ENCODE measurements at regions not wholly inside any gene's neighbourhood (a gene's known extent, or its start where the extent isn't known, plus 50 kb on each side); places are given as distances from the start of the nearest gene placed in this dataset.

GRCh38 chr5:69033690-69034089, 60.1 kb upstream of the SLC30A5 start:
- H3K36me3 ChIP-seq: no peaks in the 10 kb centered on the region
- DNase-seq: no peak
- intact Hi-C loops (cut with DNase I; ENCODE audit: low total_unique reads): no loop called here
- no peak overlapping the region for H3K4me3 ChIP-seq
- no peak for TF ChIP-seq CTCF (IDR thresholded peaks at IDR 0.05)
- no peaks in the 10 kb centered on the region for H3K9me3 ChIP-seq
- no peaks in the 10 kb centered on the region for H3K27me3 ChIP-seq
- H3K27ac ChIP-seq: no peak overlapping the region
- no peaks in the 10 kb centered on the region for H3K4me1 ChIP-seq

- Histone ChIP-seq H3K4me1 (no peaks in the 10 kb centered on the region), H3K27me3 (no peaks in the 10 kb centered on the region), H3K9me3 (no peaks in the 10 kb centered on the region), H3K36me3 (no peaks in the 10 kb centered on the region), H3K27ac (no peak overlapping the region), H3K4me3 (no peak overlapping the region)
- no peak for TF ChIP-seq CTCF (IDR thresholded peaks at IDR 0.05)
- DNase-seq: no peak
- intact Hi-C loops (cut with DNase I; ENCODE audit: low total_unique reads): no loop called here
Measured at GRCh38 chr5:69034898-69035297, 58.9 kb upstream of the SLC30A5 start.

- TF ChIP-seq CTCF (IDR thresholded peaks at IDR 0.05): no peak
- H3K4me3 ChIP-seq: no peak overlapping the region
- no peak for DNase-seq
- no peak overlapping the region for H3K27ac ChIP-seq
- H3K36me3 ChIP-seq: no peaks in the 10 kb centered on the region
- intact Hi-C loops (cut with DNase I; ENCODE audit: low total_unique reads): no loop called here
- no peaks in the 10 kb centered on the region for H3K27me3 ChIP-seq
- H3K4me1 ChIP-seq: no peaks in the 10 kb centered on the region
- H3K9me3 ChIP-seq: no peaks in the 10 kb centered on the region
Measured at GRCh38 chr5:69035665-69036064, 58.1 kb upstream of the SLC30A5 start.

- H3K27ac ChIP-seq: no peak overlapping the region
- no peaks in the 10 kb centered on the region for H3K27me3 ChIP-seq
- H3K9me3 ChIP-seq: no peaks in the 10 kb centered on the region
- no peaks in the 10 kb centered on the region for H3K36me3 ChIP-seq
- no peak for TF ChIP-seq CTCF (IDR thresholded peaks at IDR 0.05)
- intact Hi-C loops (cut with DNase I; ENCODE audit: low total_unique reads): no loop called here
- DNase-seq: no peak
- H3K4me3 ChIP-seq: no peak overlapping the region
- peaks cover 0 to 3% (median 0%) of the 10 kb centered on the region in 4 donors for H3K4me1 ChIP-seq
Measured at GRCh38 chr5:69038539-69038938, 55.3 kb upstream of the SLC30A5 start.

- DNase-seq: no peak
- H3K4me3 ChIP-seq: no peak overlapping the region
- no peak overlapping the region for H3K27ac ChIP-seq
- no peak for TF ChIP-seq CTCF (IDR thresholded peaks at IDR 0.05)
- H3K36me3 ChIP-seq: no peaks in the 10 kb centered on the region
- no peaks in the 10 kb centered on the region for H3K9me3 ChIP-seq
- no peaks in the 10 kb centered on the region for H3K27me3 ChIP-seq
- peaks cover 0 to 4% (median 0%) of the 10 kb centered on the region in 4 donors for H3K4me1 ChIP-seq
- intact Hi-C loops (cut with DNase I; ENCODE audit: low total_unique reads): no loop called here
Measured at GRCh38 chr5:69039829-69040228, 54.0 kb upstream of the SLC30A5 start.

DNA sequence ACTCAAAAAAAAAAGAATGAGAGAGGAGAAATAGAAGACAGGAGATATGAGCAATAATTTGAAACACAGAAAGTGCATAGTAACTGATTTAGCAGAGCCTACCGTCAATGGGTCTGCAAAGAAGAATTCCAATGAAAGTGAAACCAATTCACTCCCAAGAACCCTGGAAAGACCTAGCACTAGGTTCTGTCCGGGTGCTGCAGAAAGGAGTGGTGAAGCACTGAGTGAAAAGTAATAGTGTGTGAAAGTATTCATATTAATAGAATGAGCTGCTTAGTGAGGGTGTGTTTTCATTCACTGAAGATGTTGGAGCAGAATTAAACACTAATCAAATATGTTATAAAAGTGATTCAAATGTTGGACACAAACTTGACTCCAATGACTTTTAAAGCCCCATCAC, 51.3 kb upstream of the SLC30A5 start:
- H3K4me3 ChIP-seq: no peak overlapping the region
- H3K27ac ChIP-seq: peak overlapping the region; percentile 42 to 66
- H3K4me1 ChIP-seq: peaks cover 0 to 4% (median 0%) of the 10 kb centered on the region in 4 donors
- no peaks in the 10 kb centered on the region for H3K9me3 ChIP-seq
- intact Hi-C loops (cut with DNase I; ENCODE audit: low total_unique reads): no loop called here
- no peak for DNase-seq
- H3K27me3 ChIP-seq: no peaks in the 10 kb centered on the region
- TF ChIP-seq CTCF (IDR thresholded peaks at IDR 0.05): no peak
- H3K36me3 ChIP-seq: no peaks in the 10 kb centered on the region
